HepG2 (cell line): ENCODE measurements at regions not wholly inside any gene's neighbourhood (a gene's known extent, or its start where the extent isn't known, plus 50 kb on each side); places are given as distances from the start of the nearest gene placed in this dataset.

ENCODE experiments used
- BORCS8-MEF2B ChIP-seq: sonication (generic); formaldehyde crosslinking; IDR thresholded peaks from 2 replicates; pipeline ENCODE4 v1.8.0; 2022; ENCODE audit warnings: mild to moderate bottlenecking, missing genetic modification reagents
- DR1 ChIP-seq: sonication (generic); formaldehyde crosslinking; IDR thresholded peaks from 2 replicates; pipeline ENCODE4 v1.8.0; 2021; ENCODE audit warnings: mild to moderate bottlenecking, missing genetic modification reagents, inconsistent platforms
- E2F1 ChIP-seq: sonication (generic); formaldehyde crosslinking; IDR thresholded peaks from 2 replicates; pipeline ENCODE4 v1.5.0; 2020; ENCODE audit warnings: missing genetic modification reagents
- FOXK1 ChIP-seq: sonication (generic); formaldehyde crosslinking; IDR thresholded peaks from 2 replicates; pipeline ENCODE4 v1.4.0; 2020; ENCODE audit warnings: low read depth, missing genetic modification reagents, borderline replicate concordance
- TGIF2 ChIP-seq: IDR thresholded peaks from 2 replicates; pipeline ENCODE4 v1.6.1; 2016; ENCODE audit warnings: control low read depth, missing compliant biosample characterization
- UBTF ChIP-seq: sonication (generic); formaldehyde crosslinking; IDR thresholded peaks from 2 replicates; pipeline ENCODE4 v1.4.0; 2020; ENCODE audit warnings: mild to moderate bottlenecking, missing genetic modification reagents
- ZBTB3 ChIP-seq: sonication (generic); formaldehyde crosslinking; IDR thresholded peaks from 2 replicates; pipeline ENCODE4 v1.4.0; 2020; ENCODE audit warnings: low read depth, mild to moderate bottlenecking, moderate library complexity, missing genetic modification reagents, borderline replicate concordance
- ZBTB38 ChIP-seq: sonication (generic); formaldehyde crosslinking; IDR thresholded peaks from 2 replicates; pipeline ENCODE4 v1.5.1; 2020; ENCODE audit warnings: mild to moderate bottlenecking, missing genetic modification reagents
- ZBTB43 ChIP-seq: sonication (generic); formaldehyde crosslinking; conservative IDR thresholded peaks from 2 replicates; pipeline ENCODE4 v1.4.0; 2020; ENCODE audit warnings: missing genetic modification reagents
- ZFAT ChIP-seq: sonication (generic); formaldehyde crosslinking; conservative IDR thresholded peaks from 2 replicates; pipeline ENCODE4 v1.8.1; 2023; ENCODE audit warnings: missing genetic modification reagents, inconsistent platforms
- ZFP37 ChIP-seq: sonication (generic); formaldehyde crosslinking; IDR thresholded peaks from 2 replicates; pipeline ENCODE4 v1.4.0; 2020; ENCODE audit warnings: missing genetic modification reagents, borderline replicate concordance
- ZNF20 ChIP-seq: sonication (generic); formaldehyde crosslinking; IDR thresholded peaks from 2 replicates; pipeline ENCODE4 v1.4.0; 2020; ENCODE audit warnings: mild to moderate bottlenecking, moderate library complexity, missing genetic modification reagents
- ZNF264 ChIP-seq: sonication (generic); formaldehyde crosslinking; IDR thresholded peaks from 2 replicates; pipeline ENCODE4 v1.4.0; 2020; ENCODE audit warnings: missing genetic modification reagents
- ZNF276 ChIP-seq: sonication (generic); formaldehyde crosslinking; IDR thresholded peaks from 2 replicates; pipeline ENCODE4 v1.4.0; 2020; ENCODE audit warnings: mild to moderate bottlenecking, low read depth, missing genetic modification reagents
- ZNF354B ChIP-seq: sonication (generic); formaldehyde crosslinking; IDR thresholded peaks from 2 replicates; pipeline ENCODE4 v1.8.0; 2022; ENCODE audit warnings: mild to moderate bottlenecking, missing genetic modification reagents
- ZNF570 ChIP-seq: sonication (generic); formaldehyde crosslinking; IDR thresholded peaks from 2 replicates; pipeline ENCODE4 v1.4.0; 2020; ENCODE audit warnings: mild to moderate bottlenecking, missing genetic modification reagents, borderline replicate concordance
- ZNF710 ChIP-seq: sonication (generic); formaldehyde crosslinking; IDR thresholded peaks from 2 replicates; pipeline ENCODE4 v1.5.0; 2020; ENCODE audit warnings: mild to moderate bottlenecking, missing genetic modification reagents, borderline replicate concordance
- ZNF768 ChIP-seq: sonication (generic); formaldehyde crosslinking; IDR thresholded peaks from 2 replicates; pipeline ENCODE4 v1.4.0; 2020; ENCODE audit warnings: missing genetic modification reagents
- ZNF773 ChIP-seq: sonication (generic); formaldehyde crosslinking; IDR thresholded peaks from 2 replicates; pipeline ENCODE4 v1.4.0; 2020; ENCODE audit warnings: missing genetic modification reagents, borderline replicate concordance
- ZNF841 ChIP-seq: sonication (generic); formaldehyde crosslinking; IDR thresholded peaks from 2 replicates; pipeline ENCODE4 v1.8.1; 2023; ENCODE audit warnings: missing genetic modification reagents, borderline replicate concordance
- ZSCAN21 ChIP-seq: sonication (generic); formaldehyde crosslinking; IDR thresholded peaks from 2 replicates; pipeline ENCODE4 v1.8.0; 2022; ENCODE audit warnings: mild to moderate bottlenecking, missing genetic modification reagents, moderate library complexity, borderline replicate concordance

GRCh38 chr7:138257459-138258196, 181.4 kb downstream of the AKR1D1 start (continued):
- no peak for TF ChIP-seq ZNF841
- TF ChIP-seq ZNF354B: no peak
- no peak for TF ChIP-seq ZBTB3 (CRISPR knock-in tag)
- TF ChIP-seq ZNF264 (CRISPR knock-in tag): peak; percentile 60; the same call in 1 of the 2 replicates
- peak; percentile 45; the same call in 1 of the 2 replicates for TF ChIP-seq ZBTB43 (CRISPR knock-in tag)
- TF ChIP-seq ZNF773 (CRISPR knock-in tag): no peak
- TF ChIP-seq ZNF276 (CRISPR knock-in tag): no peak; the same call in 1 of the 2 replicates
- TF ChIP-seq ZBTB38: no peak
- no peak; the same call in 1 of the 2 replicates for TF ChIP-seq ZSCAN21 (CRISPR knock-in tag)
- no peak for TF ChIP-seq ZNF570 (CRISPR knock-in tag)
- no peak for TF ChIP-seq BORCS8-MEF2B (CRISPR knock-in tag)
- no peak for TF ChIP-seq UBTF (CRISPR knock-in tag)
- TF ChIP-seq ZNF710 (CRISPR knock-in tag): peak; percentile 87; the same call in 1 of the 2 replicates
- no peak for TF ChIP-seq ZNF768 (CRISPR knock-in tag)
- no peak for TF ChIP-seq ZFP37 (CRISPR knock-in tag)
- peak; percentile 70; the same call in 1 of the 2 replicates for TF ChIP-seq TGIF2
- TF ChIP-seq ZNF20 (CRISPR knock-in tag): no peak
- peak; percentile 53; the same call in 1 of the 2 replicates for TF ChIP-seq E2F1
- no peak for TF ChIP-seq DR1 (CRISPR knock-in tag)
- 0 out of 2 replicates have a peak, but pooled peaks have one; percentile 41 for TF ChIP-seq FOXK1 (CRISPR knock-in tag)
- TF ChIP-seq ZFAT (CRISPR knock-in tag): no peak
